K562 (cell line): ENCODE measurements at regions not wholly inside any gene's neighbourhood (a gene's known extent, or its start where the extent isn't known, plus 50 kb on each side); places are given as distances from the start of the nearest gene placed in this dataset.

Experiments
- ATAC-seq: fragments of 200-7000 bp; cut with Tn5 transposase; 3 replicates; pipeline ENCODE4 v1.9.1; 2020; ENCODE audit warnings: moderate library complexity
- BruUV-seq: library from RNA; stranded (reverse); fragments of 400-500 nt; replicated peaks from 2 replicates; lab custom pipeline; 2021; lab: Mats Ljungman, UMichigan
- CTCF ChIA-PET: fragments of 300-600 bp; formaldehyde crosslinking; extraction: SDS; loops from one replicate; lab custom pipeline; 2021; ENCODE audit warnings: low intra/inter-chr PET ratio; lab: Yijun Ruan, JAX
- POLR2A ChIA-PET: fragments of 300-600, 350-650 bp; sonication (Branson Sonifier 250); formaldehyde crosslinking; extraction: SDS; loops from one replicate; lab custom pipeline; 2021; ENCODE audit warnings: antibody characterized with exemption, inconsistent platforms; lab: Yijun Ruan, JAX
- DNase-seq, 4 experiments: peaks; one replicate each; pipeline versions ENCODE4 v3.0.0 to v3.0.0-alpha.2; 2011 to 2018; ENCODE audit warnings: low spot score in 3 of 4, mixed read lengths in 3 of 4; ENCODE audit errors: extremely low read depth in 1 of 4
- FAIRE-seq: peaks from 2 replicates; lab custom pipeline; 2011; peaks lifted over from hg19 to GRCh38; lab: Jason Lieb, UNC
- H2AFZ ChIP-seq: 2 replicates; pipeline ENCODE4 v1.6.0; 2011; ENCODE audit warnings: low read depth, low read length, control low read depth, inconsistent platforms
- H3K27ac ChIP-seq: fragments of 200-600 bp; 3 replicates; pipeline ENCODE4 v1.8.0; 2011; ENCODE audit warnings: low read depth, mild to moderate bottlenecking, control low read depth, inconsistent platforms, low read length, moderate library complexity, mixed read lengths; ENCODE audit errors: extremely low read depth
- H3K27me3 ChIP-seq, 2 experiments: fragments of 300-600 bp in 1 of 2; 2 replicates in 1 of 2; 3 replicates in 1 of 2; pipeline versions ENCODE4 v1.6.0 to v1.8.0; 2011; ENCODE audit warnings: inconsistent platforms in 2 of 2, low read length in 2 of 2, mild to moderate bottlenecking in 1 of 2, mixed read lengths in 1 of 2, moderate library complexity in 1 of 2; ENCODE audit not compliant: control insufficient read depth in 2 of 2, insufficient read depth in 2 of 2
- H3K36me3 ChIP-seq: fragments of 300-600 bp; 3 replicates; pipeline ENCODE4 v1.8.0; 2011; ENCODE audit warnings: mild to moderate bottlenecking, low read length, inconsistent platforms; ENCODE audit not compliant: control insufficient read depth, insufficient read depth
- H3K4me1 ChIP-seq, 2 experiments: fragments of 200-600 bp in 1 of 2; replicated peaks in 1 of 2; 2 replicates in 1 of 2; 3 replicates in 1 of 2; pipeline versions ENCODE4 v1.5.1 to v1.8.0; 2011; ENCODE audit warnings: inconsistent platforms in 2 of 2, low read length in 2 of 2, mild to moderate bottlenecking in 1 of 2, mixed read lengths in 1 of 2, moderate library complexity in 1 of 2; ENCODE audit not compliant: control insufficient read depth in 2 of 2, insufficient read depth in 2 of 2
- H3K4me2 ChIP-seq: 2 replicates; pipeline ENCODE4 v1.6.1; 2011; ENCODE audit warnings: low read length, control low read depth, inconsistent platforms, mixed read lengths; ENCODE audit not compliant: insufficient read depth
- H3K4me3 ChIP-seq: fragments of 200-600 bp; sonication (generic), shearing (Covaris generic); 2 replicates; pipeline ENCODE4 v1.5.1; 2016; ENCODE audit warnings: control low read depth, inconsistent platforms
- H3K79me2 ChIP-seq: fragments of 200-600 bp; 3 replicates; pipeline ENCODE4 v1.8.0; 2011; ENCODE audit warnings: low read length, inconsistent platforms; ENCODE audit not compliant: control insufficient read depth, insufficient read depth
- H3K9ac ChIP-seq, 2 experiments: 2 replicates each; pipeline versions ENCODE4 v1.6.0 to v1.6.1; 2011; ENCODE audit warnings: low read depth in 2 of 2, low read length in 2 of 2, control low read depth in 1 of 2, inconsistent platforms in 1 of 2, mild to moderate bottlenecking in 1 of 2, mixed read lengths in 1 of 2; ENCODE audit not compliant: insufficient read depth in 1 of 2
- H3K9me1 ChIP-seq: one replicate; pipeline ENCODE4 v1.6.0; 2011; ENCODE audit warnings: inconsistent platforms, mild to moderate bottlenecking, low read length, moderate library complexity; ENCODE audit not compliant: control insufficient read depth, insufficient read depth
- H3K9me3 ChIP-seq: replicated peaks from 2 replicates; pipeline ENCODE4 v1.5.1; 2011; ENCODE audit warnings: low read depth, low read length, inconsistent platforms; ENCODE audit not compliant: control insufficient read depth, insufficient read depth
- H4K20me1 ChIP-seq: replicated peaks from 2 replicates; pipeline ENCODE4 v1.6.1; 2011; ENCODE audit warnings: low read length, inconsistent platforms, mixed read lengths; ENCODE audit not compliant: control insufficient read depth, insufficient read depth
- ARID1B ChIP-seq: fragments of 450-650 bp; IDR thresholded peaks from 2 replicates; pipeline ENCODE4 v1.6.1; 2016; ENCODE audit warnings: antibody characterized with exemption, mild to moderate bottlenecking, inconsistent platforms
- ASH1L ChIP-seq: fragments of 450-650 bp; IDR thresholded peaks from 2 replicates; pipeline ENCODE4 v1.6.1; 2018; ENCODE audit warnings: borderline replicate concordance, mild to moderate bottlenecking, low read depth; ENCODE audit not compliant: partially characterized antibody
- CBX8 ChIP-seq: fragments of 200-600 bp; sonication (generic); IDR thresholded peaks from 2 replicates; pipeline ENCODE4 v1.6.1; 2012; ENCODE audit warnings: borderline replicate concordance, mixed run types, low read depth, mild to moderate bottlenecking, moderate library complexity, mixed read lengths, low read length, control low read depth, inconsistent platforms; ENCODE audit not compliant: poor library complexity, severe bottlenecking; ENCODE audit errors: extremely low read depth
- CC2D1A ChIP-seq: fragments of 450-650 bp; IDR thresholded peaks from 2 replicates; pipeline ENCODE4 v1.6.1; 2017; ENCODE audit warnings: mild to moderate bottlenecking
- CHAMP1 ChIP-seq: fragments of 450-650 bp; IDR thresholded peaks from 2 replicates; pipeline ENCODE4 v1.6.1; 2016; ENCODE audit warnings: mild to moderate bottlenecking
- EHMT2 ChIP-seq: fragments of 450-650 bp; IDR thresholded peaks from 2 replicates; pipeline ENCODE4 v1.6.1; 2018; ENCODE audit warnings: antibody characterized with exemption
- ETV1 ChIP-seq: fragments of 450-650 bp; conservative IDR thresholded peaks from 2 replicates; pipeline ENCODE4 v1.6.1; 2016; ENCODE audit warnings: missing genetic modification characterization, control low read depth, low read depth, missing compliant biosample characterization
- FOXM1 ChIP-seq, 2 experiments: fragments of 450-650 bp in 1 of 2; sonication (generic) in 1 of 2; formaldehyde crosslinking in 1 of 2; IDR thresholded peaks; 2 replicates each; pipeline versions ENCODE4 v1.6.1 to v1.9.0; 2017 to 2022; ENCODE audit warnings: low read depth in 2 of 2, mild to moderate bottlenecking in 2 of 2, missing genetic modification reagents in 1 of 2, moderate library complexity in 1 of 2
- HDAC1 ChIP-seq, 2 experiments: fragments of 450-650 bp; IDR thresholded peaks; 2 replicates each; pipeline ENCODE4 v1.6.1; 2016 to 2017; ENCODE audit warnings: inconsistent platforms in 1 of 2, mild to moderate bottlenecking in 1 of 2, moderate library complexity in 1 of 2
- JUND ChIP-seq, 2 experiments: IDR thresholded peaks; 2 replicates in 1 of 2; 3 replicates in 1 of 2; pipeline ENCODE4 v1.6.1; 2011; ENCODE audit warnings: borderline replicate concordance in 2 of 2, low read depth in 2 of 2, low read length in 2 of 2, improper control_type of control experiment in 1 of 2, missing biosample characterization in 1 of 2, missing genetic modification characterization in 1 of 2, missing genetic modification reagents in 1 of 2
- KDM5B ChIP-seq: fragments of 200-600 bp; sonication (generic); IDR thresholded peaks from 2 replicates; pipeline ENCODE4 v1.6.1; 2012; ENCODE audit warnings: low read depth, mild to moderate bottlenecking, moderate library complexity, low read length, control low read depth, inconsistent platforms; ENCODE audit not compliant: insufficient replicate concordance
- LEF1 ChIP-seq: fragments of 450-650 bp; IDR thresholded peaks from 2 replicates; pipeline ENCODE4 v1.6.1; 2016; ENCODE audit warnings: mild to moderate bottlenecking
- NCOR1 ChIP-seq: fragments of 450-650 bp; IDR thresholded peaks from 2 replicates; pipeline ENCODE4 v1.6.1; 2016; ENCODE audit warnings: mild to moderate bottlenecking, moderate library complexity
- POLR2A ChIP-seq: fragments of 450-650 bp; conservative IDR thresholded peaks from 2 replicates; pipeline ENCODE4 v1.6.1; 2016
- RB1 ChIP-seq: fragments of 450-650 bp; IDR thresholded peaks from 2 replicates; pipeline ENCODE4 v1.6.1; 2017; ENCODE audit warnings: low read depth, mild to moderate bottlenecking
- SRF ChIP-seq, 2 experiments: fragments of 250-450, 450-650 bp in 1 of 2; sonication (Bioruptor Pico) in 1 of 2; sonication (generic) in 1 of 2; formaldehyde crosslinking; IDR thresholded peaks; 2 replicates each; pipeline versions ENCODE4 v1.5.0 to v1.5.1; 2020 to 2022; ENCODE audit warnings: mild to moderate bottlenecking in 1 of 2, missing genetic modification reagents in 1 of 2
- XRCC4 ChIP-seq: IDR thresholded peaks from one replicate; pipeline ENCODE4 v1.6.1; 2011; ENCODE audit not compliant: insufficient read depth, insufficient read length; ENCODE audit errors: extremely low read depth
- ZNF282 ChIP-seq: sonication (generic); formaldehyde crosslinking; IDR thresholded peaks from 2 replicates; pipeline ENCODE4 v1.8.1; 2023; ENCODE audit warnings: missing genetic modification reagents
- WGBS: fragments of 100-300 bp; shearing (Covaris generic); methylation state at CpG from one replicate; pipeline ENCODE4 v1.1.6; 2016; ENCODE audit warnings: low coverage, mixed read lengths; ENCODE audit not compliant: insufficient coverage; ENCODE audit errors: missing lambda C conversion rate; 5-methylcytosine and 5-hydroxymethylcytosine counted together
- in situ Hi-C: fragments of 300-500 bp; cut with MboI; formaldehyde crosslinking; loops from 4 replicates; pipeline ENCODE4 v1.15.0; 2018; ENCODE audit warnings: inconsistent platforms, mixed read lengths
- intact Hi-C: fragments of 100-400 bp; cut with micrococcal nuclease; formaldehyde crosslinking; loops from 2 replicates; pipeline ENCODE4 v1.14.2; 2022
- TF ChIP-seq, protein P1 (sequence below): sonication (generic); IDR thresholded peaks from 2 replicates; pipeline ENCODE4 v1.6.1; 2016

DNA sequence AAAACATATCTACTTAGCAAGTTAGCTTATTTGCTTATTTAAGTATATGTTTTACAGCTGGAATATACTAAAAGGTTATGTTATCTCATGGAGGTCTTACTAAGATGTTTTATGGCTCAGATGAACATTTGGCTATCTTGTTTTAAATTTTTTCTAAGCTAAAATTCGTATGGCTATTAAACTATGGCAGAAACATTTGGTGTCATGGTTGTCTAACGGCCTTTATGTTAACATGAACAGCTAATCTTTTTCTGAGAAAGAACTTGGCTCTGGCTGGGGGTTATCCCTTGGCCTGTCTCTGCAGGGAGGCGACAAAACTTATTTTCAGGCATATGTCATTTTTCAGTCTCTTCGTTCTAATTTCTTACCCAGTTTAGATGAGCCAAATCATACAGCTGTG lies 101.5 kb upstream of the MTPN start:
- 0% methylated on average over 4 of the region's 4 CpGs for WGBS
- peak in 2 of 4 experiments; percentile 72 to 84 for DNase-seq
- H3K4me1 ChIP-seq, result peaks cover 14 to 33% of the 10 kb centered on the region in 2 experiments
- peak overlapping the region; percentile 88 for H2AFZ ChIP-seq
- in situ Hi-C loops (no loop called here), intact Hi-C loops (loop anchor here (5.0 kb wide), 1 partner anchor 46 kb away; no protein-coding TSS in a partner anchor)
- H3K36me3 ChIP-seq, result no peaks in the 10 kb centered on the region; the same call in 2 of the 3 replicates
- peak overlapping the region in 1 of 2 experiments; percentile 49; a peak in 2 of 4 replicates for H3K9ac ChIP-seq
- H3K9me1 ChIP-seq, result no peaks in the 10 kb centered on the region
- POLR2A ChIA-PET, result interaction anchor here (0.6 to 2.7 kb wide), 9 partner anchors 10 to 71 kb away, joined by 3 to 15 read pairs (median 4); no protein-coding TSS in a partner anchor
- H3K79me2 ChIP-seq, result no peaks in the 10 kb centered on the region
- CTCF ChIA-PET, result no interaction called here
- BruUV-seq, result no TSS peak
- peak; percentile 73 for FAIRE-seq
- H3K27me3 ChIP-seq, result no peaks in the 10 kb centered on the region
- no peaks in the 10 kb centered on the region for H3K9me3 ChIP-seq
- peak overlapping the region; percentile 76 for H3K27ac ChIP-seq
- ATAC-seq, result peak; percentile 75
- H3K4me3 ChIP-seq, result no peak overlapping the region
- H4K20me1 ChIP-seq, result no peaks in the 10 kb centered on the region
- H3K4me2 ChIP-seq, result peak overlapping the region; percentile 10
- TF ChIP-seq EHMT2 (peak; percentile 46; the same call in 1 of the 2 replicates), HDAC1 (IDR thresholded peaks at IDR 0.05) (0 out of 4 replicates have a peak, but pooled peaks of 1 of the 2 experiments have one; percentile 30), NCOR1 (peak; percentile 18; the same call in 1 of the 2 replicates), ETV1 (no peak), LEF1 (0 out of 2 replicates have a peak, but pooled peaks have one; percentile 58), ZNF282 (no peak), POLR2A (no peak), CC2D1A (peak; percentile 58; the same call in 1 of the 2 replicates), XRCC4 (no peak), CHAMP1 (0 out of 2 replicates have a peak, but pooled peaks have one; percentile 30), SRF (CRISPR knock-in tag; IDR thresholded peaks at IDR 0.05) (peak in 1 of 2 experiments; percentile 89; a peak in 1 of 4 replicates), JUND (IDR thresholded peaks at IDR 0.05; ENCODE audit: borderline replicate concordance, low read depth, low read length) (no peak), JUND (tag; IDR thresholded peaks at IDR 0.05; ENCODE audit: borderline replicate concordance, low read depth, low read length) (peak; percentile 56; the same call in 1 of the 3 replicates), RB1 (no peak), FOXM1 (IDR thresholded peaks at IDR 0.05; ENCODE audit: low read depth) (peak; percentile 37; the same call in 1 of the 2 replicates), FOXM1 (CRISPR knock-in tag; IDR thresholded peaks at IDR 0.05; ENCODE audit: low read depth) (no peak), ARID1B (peak; percentile 66; the same call in 1 of the 2 replicates), KDM5B (no peak), ASH1L (no peak), CBX8 (no peak)
- TF ChIP-seq, protein P1, sequence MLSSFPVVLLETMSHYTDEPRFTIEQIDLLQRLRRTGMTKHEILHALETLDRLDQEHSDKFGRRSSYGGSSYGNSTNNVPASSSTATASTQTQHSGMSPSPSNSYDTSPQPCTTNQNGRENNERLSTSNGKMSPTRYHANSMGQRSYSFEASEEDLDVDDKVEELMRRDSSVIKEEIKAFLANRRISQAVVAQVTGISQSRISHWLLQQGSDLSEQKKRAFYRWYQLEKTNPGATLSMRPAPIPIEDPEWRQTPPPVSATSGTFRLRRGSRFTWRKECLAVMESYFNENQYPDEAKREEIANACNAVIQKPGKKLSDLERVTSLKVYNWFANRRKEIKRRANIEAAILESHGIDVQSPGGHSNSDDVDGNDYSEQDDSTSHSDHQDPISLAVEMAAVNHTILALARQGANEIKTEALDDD, result peak; percentile 61; the same call in 1 of the 2 replicates
